Pancreas (tissue), 10 donors: ENCODE measurements at regions not wholly inside any gene's neighbourhood (a gene's known extent, or its start where the extent isn't known, plus 50 kb on each side); places are given as distances from the start of the nearest gene placed in this dataset.

Source experiments
- ATAC-seq, 4 donors: fragments of 200-7000 bp; cut with Tn5 transposase; one replicate each; pipeline versions ENCODE4 v1.8.0 to v1.9.1; 2020; ENCODE audit warnings: mild to moderate bottlenecking in 4 of 4, moderate library complexity in 4 of 4
- DNase-seq, 6 donors: peaks; one replicate each; pipeline ENCODE4 v3.0.0-alpha.2; 2020
- FAIRE-seq: peaks from 2 replicates; lab custom pipeline; 2012; peaks lifted over from hg19 to GRCh38; lab: Jason Lieb, UNC
- H3K27ac ChIP-seq, 4 donors: fragments of 200-600 bp; sonication (generic); 1 replicate in 3 of 4; 2 replicates in 1 of 4; pipeline versions ENCODE4 v1.5.0 to v1.8.0; 2020
- H3K27me3 ChIP-seq, 4 donors: fragments of 200-600 bp; one replicate each; pipeline ENCODE4 v1.8.0; 2021
- H3K36me3 ChIP-seq, 3 donors: fragments of 200-600 bp; sonication (generic) in 1 of 3; one replicate each; pipeline versions ENCODE4 v1.5.0 to v1.8.0; 2020 to 2021
- H3K4me1 ChIP-seq, 3 donors: fragments of 200-600 bp; one replicate each; pipeline ENCODE4 v1.8.0; 2021
- H3K4me3 ChIP-seq, 4 donors: fragments of 200-600 bp; sonication (generic) in 2 of 4; one replicate each; pipeline versions ENCODE4 v1.5.0 to v1.8.0; 2020 to 2021
- H3K9me3 ChIP-seq, 4 donors: fragments of 200-600 bp; one replicate each; pipeline ENCODE4 v1.8.0; 2021
- WGBS, 2 donors: extraction: QIAGEN DNeasy Blood & Tissue Kit; methylation state at CpG; one replicate each; pipeline ENCODE4 v1.1.7; 2013; 5-methylcytosine and 5-hydroxymethylcytosine counted together
- intact Hi-C, 3 donors: fragments of 100-400 bp; cut with DNase I; formaldehyde crosslinking; loops; one replicate each; pipeline versions ENCODE4 v1.11.1 to v1.14.2; 2022
- TF ChIP-seq, protein P1 (sequence below), 4 donors: fragments of 200-600 bp; sonication (generic) in 3 of 4; IDR thresholded peaks; one replicate each; pipeline versions ENCODE4 v1.5.0 to v1.8.0; 2021; ENCODE audit warnings: antibody characterized with exemption in 4 of 4
- donor health status: healthy with polysubstance abuse.
- donor health status: DM: no; HTN: no; CAD: no; lungs with moderate emphysema.
- donor health status: DM: no; HTN: no; CAD: no.
- donor health status: control.
- donor health status: control.
- donor health status: Bipolar disorder and iron deficiency.
- donor health status: DM: yes; HTN: yes; CAD: no.
- donor health status: DM: no; HTN: no; CAD: no.
- donor health status: DM: no; HTN: no; CAD: no.
- donor health status: DM: yes; HTN: yes; CAD: no.

DNA sequence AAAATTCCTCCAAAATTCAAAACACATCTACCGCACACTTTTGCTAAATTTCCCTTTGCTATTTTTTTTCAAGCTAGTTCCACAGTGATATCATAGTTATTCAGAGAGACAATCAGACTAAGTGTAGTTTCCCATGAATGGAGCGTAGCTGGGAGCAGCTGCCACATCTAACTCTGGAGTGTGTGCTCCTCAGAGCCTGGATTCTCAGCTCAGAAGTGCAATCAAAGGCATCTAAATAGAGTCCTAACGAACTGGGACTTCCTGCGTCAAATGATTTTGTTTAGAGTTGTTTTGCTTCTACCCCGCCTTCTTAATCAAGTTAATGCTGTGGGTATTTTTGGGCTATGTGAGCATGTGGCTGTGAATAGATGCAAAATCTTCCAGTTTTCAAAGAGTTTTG lies 160.3 kb downstream of the TMEM18 start:
- FAIRE-seq (no peak), DNase-seq (no peak), ATAC-seq (no peak)
- H3K27ac ChIP-seq, result no peak overlapping the region
- TF ChIP-seq, protein P1, sequence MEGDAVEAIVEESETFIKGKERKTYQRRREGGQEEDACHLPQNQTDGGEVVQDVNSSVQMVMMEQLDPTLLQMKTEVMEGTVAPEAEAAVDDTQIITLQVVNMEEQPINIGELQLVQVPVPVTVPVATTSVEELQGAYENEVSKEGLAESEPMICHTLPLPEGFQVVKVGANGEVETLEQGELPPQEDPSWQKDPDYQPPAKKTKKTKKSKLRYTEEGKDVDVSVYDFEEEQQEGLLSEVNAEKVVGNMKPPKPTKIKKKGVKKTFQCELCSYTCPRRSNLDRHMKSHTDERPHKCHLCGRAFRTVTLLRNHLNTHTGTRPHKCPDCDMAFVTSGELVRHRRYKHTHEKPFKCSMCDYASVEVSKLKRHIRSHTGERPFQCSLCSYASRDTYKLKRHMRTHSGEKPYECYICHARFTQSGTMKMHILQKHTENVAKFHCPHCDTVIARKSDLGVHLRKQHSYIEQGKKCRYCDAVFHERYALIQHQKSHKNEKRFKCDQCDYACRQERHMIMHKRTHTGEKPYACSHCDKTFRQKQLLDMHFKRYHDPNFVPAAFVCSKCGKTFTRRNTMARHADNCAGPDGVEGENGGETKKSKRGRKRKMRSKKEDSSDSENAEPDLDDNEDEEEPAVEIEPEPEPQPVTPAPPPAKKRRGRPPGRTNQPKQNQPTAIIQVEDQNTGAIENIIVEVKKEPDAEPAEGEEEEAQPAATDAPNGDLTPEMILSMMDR (IDR thresholded peaks at IDR 0.05), result no peak
- no peaks in the 10 kb centered on the region for H3K36me3 ChIP-seq
- H3K9me3 ChIP-seq, result no peaks in the 10 kb centered on the region
- 83 to 84% methylated on average over 5 of the region's 5 CpGs for WGBS, 2 donors
- intact Hi-C loops, result no loop called here
- no peaks in the 10 kb centered on the region for H3K27me3 ChIP-seq
- no peaks in the 10 kb centered on the region for H3K4me1 ChIP-seq
- no peak overlapping the region for H3K4me3 ChIP-seq

- DNase-seq (no peak), FAIRE-seq (no peak), ATAC-seq (no peak)
- intact Hi-C loops, result no loop called here
- Histone ChIP-seq H3K36me3 (no peaks in the 10 kb centered on the region), H3K27ac (no peak overlapping the region), H3K4me1 (no peaks in the 10 kb centered on the region), H3K4me3 (no peak overlapping the region), H3K9me3 (no peaks in the 10 kb centered on the region), H3K27me3 (no peaks in the 10 kb centered on the region)
- WGBS, 2 donors, result 77 to 85% methylated on average over 7 of the region's 7 CpGs
- TF ChIP-seq, protein P1 (IDR thresholded peaks at IDR 0.05), result no peak
These were observed 161.1 kb downstream of the TMEM18 start for GRCh38 chr2:516131-516530.

GRCh38 chr2:515441-516127 lies 161.6 kb downstream of the TMEM18 start:
- DNase-seq (no peak), ATAC-seq (no peak), FAIRE-seq (no peak)
- TF ChIP-seq, protein P1 (IDR thresholded peaks at IDR 0.05), result no peak
- H3K9me3 ChIP-seq, result no peaks in the 10 kb centered on the region
- intact Hi-C loops, result no loop called here
- H3K27ac ChIP-seq, result no peak overlapping the region
- 73 to 84% methylated on average over 3 of the region's 3 CpGs for WGBS, 2 donors
- no peaks in the 10 kb centered on the region for H3K36me3 ChIP-seq
- H3K4me3 ChIP-seq, result no peak overlapping the region
- no peaks in the 10 kb centered on the region for H3K4me1 ChIP-seq
- H3K27me3 ChIP-seq, result no peaks in the 10 kb centered on the region

- Histone ChIP-seq H3K4me1 (no peaks in the 10 kb centered on the region), H3K27ac (no peak overlapping the region), H3K27me3 (no peaks in the 10 kb centered on the region), H3K9me3 (no peaks in the 10 kb centered on the region), H3K36me3 (no peaks in the 10 kb centered on the region), H3K4me3 (no peak overlapping the region)
- WGBS, 2 donors, result 71 to 72% methylated on average over 2 of the region's 2 CpGs
- DNase-seq (no peak), ATAC-seq (no peak), FAIRE-seq (no peak)
- TF ChIP-seq, protein P1 (IDR thresholded peaks at IDR 0.05), result no peak
- intact Hi-C loops, result no loop called here
These were observed 163.1 kb downstream of the TMEM18 start for GRCh38 chr2:513981-514706.

GRCh38 chr2:510839-511238 lies 166.4 kb downstream of the TMEM18 start:
- intact Hi-C loops, result no loop called here
- FAIRE-seq, result no peak
- H3K4me3 ChIP-seq, result no peak overlapping the region

More at GRCh38 chr2:510839-511238, 166.4 kb downstream of the TMEM18 start:
- no peaks in the 10 kb centered on the region for H3K27me3 ChIP-seq
- no peak overlapping the region for H3K27ac ChIP-seq
- H3K36me3 ChIP-seq, result no peaks in the 10 kb centered on the region
- no peak for DNase-seq
- TF ChIP-seq, protein P1 (IDR thresholded peaks at IDR 0.05), result no peak
- H3K9me3 ChIP-seq, result no peaks in the 10 kb centered on the region
- WGBS, 2 donors, result 52 to 68% methylated on average over 1 of the region's 1 CpG
- ATAC-seq, result no peak
- no peaks in the 10 kb centered on the region for H3K4me1 ChIP-seq
